NCI-H82 treated with DMSO at 0.1 percent for 48 hours (cell line): ENCODE measurements at regions not wholly inside any gene's neighbourhood (a gene's known extent, or its start where the extent isn't known, plus 50 kb on each side); places are given as distances from the start of the nearest gene placed in this dataset.
A peak's percentile ranks its signal among the peaks of the same experiment; 100 is the strongest.

Source experiments
- DNase-seq: peaks from one replicate; lab custom pipeline; 2025; ENCODE audit not compliant: unreplicated experiment; lab: John Stamatoyannopoulos, UW

DNA sequence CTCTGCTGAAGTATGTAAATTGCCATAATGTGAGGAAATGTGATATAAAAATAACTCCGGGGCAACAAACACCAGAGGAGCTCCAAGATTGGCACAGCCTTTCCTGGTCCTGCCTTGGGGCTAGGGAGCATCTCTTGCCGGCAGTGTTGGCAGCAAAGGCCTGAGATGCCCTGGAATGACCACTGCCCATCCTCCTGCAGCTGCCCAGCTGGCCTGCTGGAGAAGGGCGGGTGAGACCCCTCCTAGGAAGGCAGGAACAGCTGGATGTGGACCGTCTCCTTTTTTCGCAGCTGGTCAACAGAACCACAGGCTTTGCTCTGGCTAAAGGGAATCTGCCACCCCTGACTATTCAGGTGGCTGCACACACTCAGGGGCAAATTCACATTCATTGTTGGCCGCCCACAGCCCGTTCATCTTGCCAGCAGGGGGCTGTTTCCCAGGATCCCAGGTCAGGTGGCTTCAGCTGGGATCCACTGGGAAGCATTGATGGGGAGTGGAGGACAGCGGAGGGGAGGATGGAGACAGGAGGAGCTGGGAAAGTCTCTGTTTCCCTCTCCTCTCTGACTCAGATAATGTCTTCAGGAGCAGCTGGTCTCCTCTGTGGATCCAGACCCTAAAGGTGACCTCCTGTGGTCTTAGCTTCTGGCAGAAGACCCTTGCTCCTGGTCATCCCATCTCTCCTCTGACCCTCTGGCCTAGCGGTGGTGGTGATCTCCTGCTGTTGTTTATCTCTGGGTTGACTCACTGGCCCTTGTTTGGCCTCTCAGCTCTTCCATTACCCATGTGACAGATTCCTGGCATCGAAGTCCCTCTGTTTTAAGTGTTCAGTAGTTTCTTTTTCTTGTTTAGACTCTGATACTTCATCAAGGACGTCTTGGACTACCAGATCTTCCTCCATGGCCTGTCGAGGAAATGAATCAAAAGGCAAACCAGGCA lies 336.7 kb downstream of the DHX35 start:
- DNase-seq: no peak

- DNase-seq: no peak
Measured at GRCh38 chr20:39298121-39298520, 336.0 kb downstream of the DHX35 start.

DNA sequence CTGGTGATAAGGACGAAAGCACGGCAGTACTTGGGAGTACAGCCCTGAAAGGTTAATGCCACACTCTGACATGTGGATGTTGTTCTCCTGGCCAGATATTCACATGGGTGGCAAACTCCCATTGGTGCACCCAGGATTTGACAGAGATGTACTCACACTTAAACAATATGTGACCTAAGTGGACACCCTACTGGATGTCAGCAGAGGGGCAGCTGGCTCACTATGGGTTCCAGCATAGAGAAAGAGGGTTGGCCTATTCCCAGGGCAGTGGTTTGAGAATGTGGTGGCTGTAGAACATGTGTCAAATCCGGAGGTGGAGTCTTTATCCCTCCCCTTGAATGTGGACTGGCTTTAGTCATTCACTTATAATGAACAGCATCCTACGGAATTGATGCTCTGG lies 333.2 kb downstream of the DHX35 start:
- no peak for DNase-seq

DNA sequence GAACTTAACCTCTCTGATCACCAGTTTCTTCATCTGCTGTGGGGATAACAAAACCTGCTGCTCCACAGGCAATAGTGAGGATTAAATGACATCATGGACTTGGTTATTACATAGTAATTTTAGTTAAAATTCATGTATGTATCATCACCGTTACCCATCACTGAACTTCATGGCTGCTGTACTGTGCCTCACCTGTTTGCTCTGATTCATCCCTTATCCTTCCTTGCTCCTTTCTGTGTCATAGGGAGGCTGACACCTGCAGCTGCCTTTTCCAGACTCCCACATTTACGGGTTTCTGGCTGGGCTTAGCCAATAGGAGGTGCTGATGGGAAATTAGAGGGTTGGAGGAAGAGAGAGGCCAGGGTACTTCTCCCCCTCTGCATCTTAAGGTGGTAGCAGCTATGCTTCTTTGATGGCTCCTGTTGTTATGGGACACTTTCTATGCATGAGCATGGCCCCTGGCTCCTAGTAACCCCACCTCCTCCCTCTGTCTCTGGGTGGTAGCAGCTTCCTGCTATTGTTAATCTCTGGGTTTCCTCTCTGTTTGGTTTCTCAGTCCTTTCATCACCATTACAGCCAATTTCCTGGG lies 332.1 kb downstream of the DHX35 start:
- no peak for DNase-seq

- DNase-seq: no peak
Measured at GRCh38 chr20:39292193-39292736, 330.1 kb downstream of the DHX35 start.

- DNase-seq: no peak
Measured at GRCh38 chr20:39291301-39291700, 329.2 kb downstream of the DHX35 start.

DNA sequence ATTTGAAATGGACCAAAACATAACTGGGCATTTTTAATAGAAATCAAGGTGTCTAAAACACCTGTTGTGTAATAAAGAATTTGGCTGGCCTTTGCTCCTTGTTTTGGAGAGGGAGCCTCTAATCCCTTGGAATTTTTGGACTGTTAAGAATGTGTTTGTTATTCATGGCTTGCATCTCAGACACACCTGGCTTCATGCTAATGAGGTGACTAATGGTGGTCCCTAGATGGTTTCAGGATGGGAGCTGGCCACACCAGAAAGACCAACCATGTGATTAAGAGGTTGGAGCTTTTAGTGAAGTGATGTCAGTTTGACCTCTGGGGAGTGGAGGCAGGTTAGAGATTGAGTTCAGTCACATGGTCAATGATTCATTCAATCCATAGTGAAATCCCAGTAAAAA lies 328.4 kb downstream of the DHX35 start:
- no peak for DNase-seq

DNA sequence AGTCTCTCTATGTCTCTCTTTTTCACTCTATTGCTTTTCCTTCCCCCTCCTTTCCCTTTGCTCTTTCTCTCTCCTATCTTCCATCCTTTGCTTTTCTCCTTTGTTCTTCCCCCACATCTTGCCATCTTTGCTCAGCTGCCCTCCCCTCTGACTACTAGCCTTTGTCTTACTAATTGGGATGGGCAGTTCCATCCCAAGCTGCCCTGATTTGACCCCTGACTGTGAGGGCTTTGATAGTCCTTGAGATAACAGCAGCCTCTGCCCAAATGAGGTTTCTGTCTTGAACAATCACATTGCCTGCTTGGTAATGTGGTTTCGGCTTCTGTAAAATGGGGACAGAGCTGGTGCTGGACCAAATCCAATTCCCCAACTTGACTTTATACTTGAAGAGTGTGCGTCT lies 327.7 kb downstream of the DHX35 start:
- DNase-seq: no peak

- DNase-seq: no peak
Measured at GRCh38 chr20:39289316-39289715, 327.2 kb downstream of the DHX35 start.

DNA sequence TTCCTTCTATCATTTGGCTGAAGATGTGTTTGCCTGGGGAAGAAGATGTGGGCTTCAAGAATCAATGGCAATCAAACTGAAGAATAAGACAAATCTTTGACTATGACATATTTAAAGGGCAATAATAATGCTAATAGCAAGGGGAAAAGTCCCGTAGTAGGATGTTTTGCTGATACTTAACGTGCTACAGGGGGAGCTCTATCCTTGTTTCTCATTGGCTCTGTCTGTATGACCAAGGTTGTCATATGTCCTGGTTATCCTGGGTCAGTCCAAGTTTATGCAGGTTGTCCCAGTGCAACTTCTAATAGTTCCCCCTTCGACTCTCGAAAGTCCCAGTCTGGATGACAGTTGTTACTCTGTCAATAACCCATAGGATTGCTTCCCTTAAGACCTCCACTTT lies 321.3 kb downstream of the DHX35 start:
- no peak for DNase-seq

DNA sequence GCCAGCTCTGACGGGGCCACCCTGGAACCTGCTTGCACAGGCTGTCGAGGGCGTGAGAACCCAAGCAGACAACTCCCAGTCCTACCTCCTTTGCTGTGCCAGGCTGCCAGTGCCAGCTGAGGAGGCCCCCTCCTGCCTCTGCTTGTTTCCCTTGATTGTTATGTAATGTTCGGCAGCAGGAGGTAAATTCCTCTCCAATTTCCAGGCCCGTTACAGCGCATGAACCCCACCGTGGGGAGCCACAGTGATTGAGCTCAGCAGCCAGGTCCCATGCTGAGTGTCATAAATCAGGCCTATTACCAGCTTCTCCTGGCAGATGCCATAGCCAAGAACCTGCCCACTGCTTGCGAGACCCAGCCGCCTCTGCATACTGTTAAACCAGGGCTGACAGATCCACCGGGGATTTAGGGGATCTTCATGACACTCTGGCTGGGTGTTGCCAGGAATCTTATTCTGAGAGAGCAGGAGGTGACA lies 320.5 kb downstream of the DHX35 start:
- DNase-seq: no peak

DNA sequence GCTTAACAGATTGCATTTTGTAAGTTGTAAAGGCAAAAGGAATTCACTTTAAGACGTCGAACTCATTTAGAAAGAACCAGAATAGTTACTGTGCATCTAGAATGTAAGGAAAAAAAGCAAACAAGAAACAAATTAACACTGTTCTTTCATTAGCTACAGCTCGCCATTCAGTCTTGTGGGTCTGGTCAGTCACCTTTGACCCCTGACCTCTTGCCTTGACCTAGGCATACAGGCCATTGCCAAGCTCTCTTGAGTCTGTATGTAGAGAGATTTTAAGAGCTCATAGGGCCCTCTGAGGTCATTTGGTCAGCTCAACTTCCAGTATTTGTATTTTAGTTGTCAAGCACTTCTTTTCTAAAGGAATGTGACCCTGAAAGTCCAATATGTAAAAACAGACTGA lies 318.7 kb downstream of the DHX35 start:
- no peak for DNase-seq

DNA sequence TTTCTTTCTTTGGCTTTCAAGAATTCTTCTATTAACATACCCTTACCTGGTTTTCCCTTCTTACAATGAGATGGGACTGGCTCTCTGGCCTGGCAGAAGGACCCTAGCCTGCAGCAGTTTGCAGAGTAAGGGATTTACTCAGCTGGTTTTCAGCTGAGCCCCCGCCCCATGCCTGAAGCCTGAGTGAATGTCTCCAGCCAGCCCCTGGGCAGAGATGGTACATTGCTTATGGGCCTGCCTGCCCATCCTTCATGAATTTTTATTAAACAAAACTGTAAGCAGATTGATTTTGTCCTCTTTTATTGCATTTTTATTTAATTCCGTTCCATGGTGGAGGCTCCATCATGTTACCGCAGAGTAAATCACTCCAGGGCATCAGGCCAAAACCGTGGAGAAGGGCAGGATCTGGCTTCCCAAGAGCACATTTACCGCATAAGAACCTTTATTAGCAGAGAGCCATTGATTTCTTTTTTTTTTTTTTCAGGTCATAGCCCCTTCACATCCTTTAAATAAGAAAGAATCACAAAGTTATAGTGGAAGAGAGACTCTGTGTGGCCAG lies 316.2 kb downstream of the DHX35 start:
- no peak for DNase-seq

GRCh38 chr20:39277185-39277584 lies 315.0 kb downstream of the DHX35 start:
- DNase-seq: no peak

GRCh38 chr20:39270837-39271604 lies 308.9 kb downstream of the DHX35 start:
- no peak for DNase-seq

GRCh38 chr20:39269493-39270217 lies 307.5 kb downstream of the DHX35 start:
- no peak for DNase-seq

DNA sequence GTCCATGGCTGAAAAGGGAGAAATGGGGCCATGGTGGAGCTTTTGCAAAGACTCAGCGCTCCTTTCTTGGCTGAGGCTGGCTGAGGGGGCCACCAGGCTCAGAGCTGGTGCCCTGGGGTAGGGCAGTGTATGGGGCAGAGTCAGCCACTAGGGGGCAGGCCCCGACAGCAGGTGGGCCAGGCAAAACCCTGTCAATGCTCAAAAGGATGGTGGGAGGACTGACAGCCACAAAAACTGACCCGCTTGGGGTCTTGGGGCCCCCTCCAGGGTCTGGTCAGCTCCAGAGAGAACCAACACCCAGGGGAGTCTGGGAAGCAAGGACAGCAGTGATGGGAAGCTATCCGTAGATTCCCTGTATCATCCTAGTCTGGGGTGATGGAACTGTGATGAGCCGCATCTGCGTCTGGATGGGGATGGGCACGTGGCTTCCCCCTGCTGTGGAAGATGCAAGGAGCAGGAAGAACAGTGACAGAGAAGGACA lies 306.9 kb downstream of the DHX35 start:
- DNase-seq: peak; percentile 6

GRCh38 chr20:39268491-39268951 lies 306.4 kb downstream of the DHX35 start:
- DNase-seq: no peak

GRCh38 chr20:39266989-39267388 lies 304.8 kb downstream of the DHX35 start:
- DNase-seq: no peak

DNA sequence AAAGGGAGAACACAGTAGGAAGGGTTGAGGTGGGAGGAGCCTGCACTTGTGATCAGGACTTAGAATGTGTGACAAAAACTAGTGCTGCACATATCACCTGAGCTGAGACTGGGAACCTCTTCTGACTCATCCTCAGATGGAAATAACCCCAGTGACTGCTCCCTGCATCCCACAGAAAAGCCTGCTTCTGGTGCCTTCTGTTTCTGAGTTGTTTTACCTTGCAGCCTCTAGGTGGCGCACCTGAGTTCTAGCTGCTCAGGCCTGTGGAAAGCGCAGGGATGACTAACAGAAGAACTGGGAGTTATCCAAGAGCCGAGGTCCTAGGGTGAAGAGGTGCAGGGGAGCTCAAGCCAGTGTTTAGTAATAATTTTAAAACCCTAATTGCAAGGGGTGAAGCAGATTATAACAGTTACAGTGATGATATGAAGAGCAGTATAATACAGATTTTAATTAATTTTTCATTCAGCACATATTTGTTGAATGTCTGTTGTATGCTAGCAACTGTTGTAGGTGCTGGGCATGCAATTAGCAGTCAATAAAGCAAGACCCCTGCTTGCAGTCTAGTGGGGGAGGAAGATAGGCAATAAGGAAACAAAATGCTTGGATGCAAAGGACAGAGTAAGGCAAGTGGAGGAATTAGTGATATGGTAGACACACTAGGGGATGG lies 302.5 kb downstream of the DHX35 start:
- DNase-seq: peak; percentile 67
